GM21723 (cell line): ENCODE measurements at regions not wholly inside any gene's neighbourhood (a gene's known extent, or its start where the extent isn't known, plus 50 kb on each side); places are given as distances from the start of the nearest gene placed in this dataset.
"Not testable (repeated sequence)": the region's sequence is repeated elsewhere in the genome, so short reads cannot be mapped to it uniquely, and the experiment has no call there.

ENCODE experiments used
- ATAC-seq: cut with Tn5 transposase; IDR thresholded peaks from one replicate; pipeline ENCODE4 v1.9.1; 2021; ENCODE audit warnings: mild to moderate bottlenecking, moderate library complexity; ENCODE audit not compliant: unreplicated experiment

DNA sequence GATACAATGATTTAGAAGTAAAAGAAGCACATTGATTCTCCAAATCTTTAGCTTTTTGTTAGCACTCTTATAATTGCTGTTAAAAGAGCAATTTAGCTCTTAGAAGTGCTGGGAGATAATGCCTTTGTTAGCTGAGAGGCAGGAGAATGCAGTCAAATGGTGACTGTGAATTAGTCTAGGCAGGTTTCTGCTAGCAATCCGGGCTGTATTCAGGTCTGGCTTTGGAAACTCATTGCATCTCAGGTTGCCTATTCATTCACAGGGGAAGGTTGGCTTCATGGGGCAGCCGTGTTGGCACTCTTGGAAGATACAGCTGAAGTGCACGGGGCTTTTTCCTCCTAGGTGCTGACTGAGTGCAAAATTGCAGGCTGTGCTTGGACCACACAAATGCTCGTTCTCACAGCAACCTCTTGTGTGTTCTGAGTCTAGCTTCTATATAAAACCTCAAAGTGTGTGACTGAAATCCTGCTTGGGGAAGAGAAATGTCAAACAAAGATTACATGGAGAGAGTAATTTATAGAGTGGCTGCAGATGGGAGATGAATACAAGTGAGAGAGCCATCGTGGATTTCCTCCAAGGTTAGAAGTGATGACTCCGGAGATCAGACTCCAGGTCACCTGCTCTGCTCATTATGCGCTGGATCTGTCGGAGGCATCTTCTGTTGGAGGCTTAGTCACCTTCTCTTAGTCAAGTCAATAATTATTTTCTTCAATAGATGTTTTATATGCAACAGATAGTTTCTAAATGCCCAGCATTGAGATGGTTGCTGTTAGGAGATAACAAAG lies 167.8 kb downstream of the PMAIP1 start:
- ATAC-seq: no peak

GRCh38 chr18:60066219-60066975 lies 166.6 kb downstream of the PMAIP1 start:
- no peak for ATAC-seq

DNA sequence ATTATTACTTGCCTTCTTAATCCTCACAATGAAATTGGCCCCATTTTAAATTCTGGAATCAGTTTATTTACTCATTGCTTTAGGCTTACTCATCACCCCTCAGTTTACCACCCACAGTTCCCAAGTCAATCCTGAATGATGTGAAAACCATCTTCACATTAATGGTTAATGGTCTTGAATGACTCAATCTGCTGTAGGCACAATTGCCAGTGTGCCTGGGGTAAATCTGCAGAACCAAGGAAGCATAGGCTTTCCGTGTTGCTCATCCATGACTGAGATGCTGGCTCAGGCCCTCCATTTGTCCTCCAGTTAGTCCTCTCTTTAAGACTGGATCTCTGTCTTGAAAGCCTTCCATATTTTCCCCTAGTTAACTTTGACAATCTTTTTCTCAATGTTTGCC lies 164.5 kb downstream of the PMAIP1 start:
- no peak for ATAC-seq

DNA sequence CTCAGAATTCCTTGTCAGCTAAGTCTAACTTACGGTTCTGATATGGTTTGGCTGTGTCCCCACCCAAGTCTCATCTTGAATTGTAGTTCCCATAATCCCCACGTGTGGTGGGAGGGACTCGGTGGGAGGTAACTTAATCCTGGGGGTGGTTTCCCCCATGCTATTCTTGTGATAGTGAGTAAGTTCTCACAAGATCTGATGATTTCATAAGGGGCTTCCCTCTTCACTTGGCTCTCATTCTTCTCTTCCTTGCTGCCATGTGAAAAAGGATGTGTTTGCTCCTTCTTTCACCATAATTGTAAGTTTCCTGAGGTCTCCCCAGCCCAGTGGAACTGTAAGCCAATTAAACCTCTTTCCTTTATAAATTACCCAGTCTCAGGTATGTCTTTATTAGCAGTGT lies 163.0 kb downstream of the PMAIP1 start:
- not testable (repeated sequence) for ATAC-seq

DNA sequence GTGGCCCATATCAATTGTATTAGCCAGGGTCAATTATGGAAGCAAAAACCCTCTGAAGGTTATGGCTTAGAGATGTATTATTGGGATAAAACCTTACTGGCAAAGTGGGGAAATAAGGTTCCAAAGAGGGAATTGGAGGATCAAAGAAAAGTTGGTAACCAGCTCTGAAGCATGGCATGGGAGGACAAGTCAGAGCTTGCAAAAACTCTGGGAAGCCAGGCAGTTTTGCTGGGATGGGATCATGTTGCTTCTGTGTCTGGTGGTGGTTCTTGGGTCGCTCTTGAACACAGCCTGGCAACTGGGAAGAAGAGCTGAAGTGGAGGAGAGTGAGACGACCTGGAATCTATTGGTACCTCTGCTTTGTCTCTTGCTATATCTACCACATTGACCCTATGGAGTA lies 162.6 kb downstream of the PMAIP1 start:
- no peak for ATAC-seq

- ATAC-seq: no peak
These were observed 160.8 kb downstream of the PMAIP1 start for GRCh38 chr18:60060578-60060977.

GRCh38 chr18:60060026-60060425 lies 160.2 kb downstream of the PMAIP1 start:
- no peak for ATAC-seq

DNA sequence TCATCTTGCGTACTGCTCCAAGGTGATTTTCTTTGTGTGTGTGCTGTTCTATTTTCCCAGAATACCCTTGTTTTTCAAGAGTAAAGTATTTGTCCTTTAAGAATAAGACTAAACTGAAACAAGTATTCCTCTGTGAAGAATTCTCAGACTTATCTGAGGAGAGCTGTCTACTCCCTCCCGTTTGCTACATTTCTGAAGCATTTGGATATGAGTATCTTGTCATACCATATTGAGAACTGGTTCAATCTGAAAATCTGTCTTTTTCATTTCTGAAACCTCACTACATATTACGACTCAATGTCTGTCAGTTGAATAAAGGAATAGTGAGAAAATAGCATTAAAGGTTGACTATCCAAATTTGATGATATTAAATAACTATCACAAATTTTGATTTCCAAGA lies 159.4 kb downstream of the PMAIP1 start:
- no peak for ATAC-seq

GRCh38 chr18:60053747-60054304 lies 154.0 kb downstream of the PMAIP1 start:
- ATAC-seq: no peak

GRCh38 chr18:60050821-60051220 lies 151.0 kb downstream of the PMAIP1 start:
- ATAC-seq: no peak

DNA sequence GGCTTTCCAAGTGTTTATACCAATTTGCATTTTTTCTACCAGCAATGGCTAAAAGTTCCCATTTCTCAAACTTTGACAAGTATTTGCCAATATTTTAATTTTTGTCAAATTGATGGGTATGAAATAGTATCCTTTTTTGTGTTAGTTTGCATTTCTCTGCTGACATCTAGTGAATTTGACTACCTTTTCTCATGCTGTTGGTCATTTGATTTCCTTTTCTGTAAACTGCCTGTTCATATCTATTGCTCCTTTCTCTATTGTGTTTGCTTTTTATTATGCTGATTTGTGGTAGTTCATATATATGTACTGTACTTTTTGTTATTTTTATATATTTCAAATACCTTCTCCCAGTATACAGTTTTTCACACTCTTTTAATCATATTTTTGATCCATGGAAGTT lies 149.4 kb downstream of the PMAIP1 start:
- ATAC-seq: no peak

DNA sequence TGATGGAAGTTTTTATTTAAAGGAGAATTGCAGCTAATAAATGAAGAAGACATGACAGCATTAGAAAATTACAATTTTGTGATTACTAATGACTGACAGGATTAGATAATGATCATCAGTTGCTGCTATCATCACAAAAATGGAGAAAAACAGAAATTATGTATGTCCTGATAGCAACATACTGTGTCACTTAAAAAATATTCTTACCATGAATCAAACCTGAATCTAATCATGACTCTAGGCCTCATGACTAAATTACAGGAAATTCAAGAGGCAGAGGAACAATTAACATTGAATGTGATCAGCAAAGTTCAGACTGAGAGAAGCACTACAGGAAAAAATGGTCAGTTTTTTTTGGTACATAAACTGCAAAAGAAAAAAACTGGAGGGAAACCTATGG lies 147.8 kb downstream of the PMAIP1 start:
- ATAC-seq: no peak

DNA sequence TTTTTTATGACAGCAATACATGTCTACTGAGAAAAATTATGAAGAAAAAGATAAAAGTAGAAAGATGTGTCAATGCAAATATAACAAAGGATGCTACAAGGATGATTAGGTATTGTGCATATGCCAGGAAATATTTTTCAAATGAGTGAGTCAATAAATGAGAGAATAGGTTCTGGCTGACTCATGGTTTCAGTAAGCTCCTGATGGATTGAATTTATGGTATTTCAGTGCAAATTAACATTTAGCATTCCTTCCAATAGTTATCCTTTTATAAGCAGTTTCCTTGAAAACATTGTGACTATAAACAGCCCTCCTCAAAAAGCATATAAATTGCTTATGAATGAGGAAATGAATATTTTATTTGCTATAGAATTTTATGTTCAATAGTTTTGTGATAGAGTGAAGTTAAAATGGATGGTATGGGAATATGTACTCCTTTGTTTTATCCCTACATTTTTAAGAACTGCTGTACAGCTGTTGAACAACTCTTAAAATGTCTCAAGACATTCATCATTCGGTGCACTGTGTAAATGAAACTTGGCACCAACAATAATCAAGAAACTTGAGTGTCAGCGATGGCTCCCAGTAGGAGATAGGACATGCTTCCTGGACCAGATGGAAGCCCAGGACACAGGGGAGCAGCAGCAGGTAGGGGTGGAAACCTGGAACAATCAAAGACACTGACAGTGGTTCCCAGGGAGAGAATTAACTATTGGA lies 144.7 kb downstream of the PMAIP1 start:
- no peak for ATAC-seq

GRCh38 chr18:60040971-60041370 lies 141.2 kb downstream of the PMAIP1 start:
- no peak for ATAC-seq

- ATAC-seq: no peak
These were observed 138.9 kb downstream of the PMAIP1 start for GRCh38 chr18:60038731-60039130.

- ATAC-seq: no peak
These were observed 127.6 kb downstream of the PMAIP1 start for GRCh38 chr18:60027397-60027796.

- ATAC-seq: no peak
These were observed 125.1 kb downstream of the PMAIP1 start for GRCh38 chr18:60024857-60025256.

DNA sequence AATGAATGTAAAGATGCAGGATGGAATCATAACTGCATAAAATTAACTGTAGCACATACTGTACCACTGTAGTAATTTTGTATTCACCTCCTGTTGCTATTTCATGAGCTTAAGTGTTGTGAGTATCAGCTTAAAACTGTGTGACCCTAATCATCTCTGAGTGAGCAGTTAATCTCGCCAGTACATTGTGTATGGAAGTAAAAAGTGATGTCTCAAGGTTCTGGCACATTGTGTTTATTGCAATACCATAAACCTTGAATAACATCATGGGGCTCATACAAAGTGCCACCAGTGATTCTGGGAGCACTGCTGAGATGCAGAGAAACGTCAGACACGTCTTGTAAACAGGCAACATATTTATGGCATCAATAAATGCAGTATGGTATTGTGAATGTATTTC lies 124.5 kb downstream of the PMAIP1 start:
- no peak for ATAC-seq

DNA sequence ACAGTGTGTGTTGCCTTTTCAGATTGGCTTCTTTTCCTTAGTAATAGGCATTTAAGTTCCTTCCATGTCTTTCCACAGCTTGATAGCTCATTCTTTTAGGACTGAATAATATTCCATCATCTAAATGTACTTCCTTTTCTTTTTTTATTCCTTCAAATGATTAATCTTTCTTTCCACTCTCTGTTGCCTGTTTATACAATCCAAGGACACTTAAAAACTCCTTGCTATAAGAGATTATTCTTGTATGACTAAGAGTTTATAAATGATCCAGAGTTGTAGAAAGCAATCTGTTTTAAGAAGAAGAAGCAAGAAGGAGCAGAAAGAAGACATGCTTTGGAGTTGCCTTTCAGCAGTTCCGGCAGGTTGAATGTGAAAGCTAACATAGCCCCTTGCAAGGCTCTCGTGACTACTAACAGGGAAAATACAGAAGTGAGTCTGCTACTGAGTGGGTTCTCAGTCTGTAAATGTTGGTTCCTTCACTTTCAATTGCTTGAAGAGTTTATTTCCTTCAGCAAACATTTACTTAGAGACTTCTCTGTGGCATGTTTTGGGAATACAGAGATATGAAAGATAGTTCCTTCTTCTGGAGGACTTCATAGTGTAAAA lies 123.0 kb downstream of the PMAIP1 start:
- ATAC-seq: no peak

DNA sequence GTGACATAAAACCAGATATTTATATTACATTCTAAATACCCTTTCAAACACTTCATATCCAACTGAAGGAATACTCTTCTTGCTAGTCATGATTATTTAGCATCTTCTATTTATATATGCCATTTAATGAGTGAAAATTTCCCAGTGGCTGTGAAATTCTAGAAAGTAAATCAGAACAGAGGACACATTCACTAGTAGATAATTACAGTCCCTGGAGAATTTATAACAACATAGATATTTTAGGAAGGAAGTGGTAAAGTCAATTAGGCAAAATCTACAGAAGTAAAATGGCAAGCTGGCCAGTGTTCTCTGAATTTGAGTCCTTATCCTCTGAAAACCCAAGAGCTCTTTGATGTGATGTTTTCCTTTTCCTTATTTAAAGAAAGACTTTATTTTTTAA lies 121.8 kb downstream of the PMAIP1 start:
- no peak for ATAC-seq
